Small intestine (tissue), 7 donors: ENCODE measurements at regions not wholly inside any gene's neighbourhood (a gene's known extent, or its start where the extent isn't known, plus 50 kb on each side); places are given as distances from the start of the nearest gene placed in this dataset.

Experiments
- DNase-seq, 2 donors: peaks; one replicate each; pipeline versions ENCODE4 v3.0.0 to v3.0.0-alpha.2; 2013
- FAIRE-seq: peaks from 2 replicates; lab custom pipeline; 2012; peaks lifted over from hg19 to GRCh38; lab: Jason Lieb, UNC
- H3K27ac ChIP-seq, 3 donors: one replicate each; pipeline ENCODE4 v1.5.1; 2013; ENCODE audit warnings: low read length in 2 of 3, mild to moderate bottlenecking in 2 of 3, control low read depth in 1 of 3, inconsistent platforms in 1 of 3, low read depth in 1 of 3, moderate library complexity in 1 of 3
- H3K27me3 ChIP-seq, 3 donors: one replicate each; pipeline ENCODE4 v1.6.1; 2013; ENCODE audit warnings: low read length in 3 of 3, inconsistent platforms in 1 of 3; ENCODE audit not compliant: control insufficient read depth in 3 of 3, insufficient read depth in 3 of 3
- H3K36me3 ChIP-seq, 3 donors: one replicate each; pipeline ENCODE4 v1.6.1; 2013; ENCODE audit warnings: low read length in 3 of 3, inconsistent platforms in 1 of 3, low read depth in 1 of 3, mild to moderate bottlenecking in 1 of 3, moderate library complexity in 1 of 3; ENCODE audit not compliant: control insufficient read depth in 3 of 3, insufficient read depth in 2 of 3
- H3K4me1 ChIP-seq, 3 donors: one replicate each; pipeline ENCODE4 v1.6.1; 2013; ENCODE audit warnings: low read length in 2 of 3, inconsistent platforms in 1 of 3, low read depth in 1 of 3, mild to moderate bottlenecking in 1 of 3, moderate library complexity in 1 of 3; ENCODE audit not compliant: control insufficient read depth in 3 of 3, insufficient read depth in 2 of 3
- H3K4me3 ChIP-seq, 3 donors: one replicate each; pipeline ENCODE4 v1.5.1; 2013; ENCODE audit warnings: low read length in 3 of 3, control low read depth in 1 of 3, inconsistent platforms in 1 of 3, low read depth in 1 of 3, mild to moderate bottlenecking in 1 of 3, moderate library complexity in 1 of 3
- H3K9me3 ChIP-seq, 2 donors: one replicate each; pipeline ENCODE4 v1.6.1; 2013; ENCODE audit warnings: low read depth in 1 of 2, low read length in 1 of 2; ENCODE audit not compliant: control insufficient read depth in 2 of 2, insufficient read depth in 1 of 2
- WGBS, 3 donors: extraction: QIAGEN DNeasy Blood & Tissue Kit; methylation state at CpG; one replicate each; pipeline ENCODE4 v1.1.7; 2013; 5-methylcytosine and 5-hydroxymethylcytosine counted together
- donor health status: healthy with polysubstance abuse.
- donor health status: control.
- donor health status: control.
- donor health status: Bipolar disorder and iron deficiency.
- donor health status: healthy.

DNA sequence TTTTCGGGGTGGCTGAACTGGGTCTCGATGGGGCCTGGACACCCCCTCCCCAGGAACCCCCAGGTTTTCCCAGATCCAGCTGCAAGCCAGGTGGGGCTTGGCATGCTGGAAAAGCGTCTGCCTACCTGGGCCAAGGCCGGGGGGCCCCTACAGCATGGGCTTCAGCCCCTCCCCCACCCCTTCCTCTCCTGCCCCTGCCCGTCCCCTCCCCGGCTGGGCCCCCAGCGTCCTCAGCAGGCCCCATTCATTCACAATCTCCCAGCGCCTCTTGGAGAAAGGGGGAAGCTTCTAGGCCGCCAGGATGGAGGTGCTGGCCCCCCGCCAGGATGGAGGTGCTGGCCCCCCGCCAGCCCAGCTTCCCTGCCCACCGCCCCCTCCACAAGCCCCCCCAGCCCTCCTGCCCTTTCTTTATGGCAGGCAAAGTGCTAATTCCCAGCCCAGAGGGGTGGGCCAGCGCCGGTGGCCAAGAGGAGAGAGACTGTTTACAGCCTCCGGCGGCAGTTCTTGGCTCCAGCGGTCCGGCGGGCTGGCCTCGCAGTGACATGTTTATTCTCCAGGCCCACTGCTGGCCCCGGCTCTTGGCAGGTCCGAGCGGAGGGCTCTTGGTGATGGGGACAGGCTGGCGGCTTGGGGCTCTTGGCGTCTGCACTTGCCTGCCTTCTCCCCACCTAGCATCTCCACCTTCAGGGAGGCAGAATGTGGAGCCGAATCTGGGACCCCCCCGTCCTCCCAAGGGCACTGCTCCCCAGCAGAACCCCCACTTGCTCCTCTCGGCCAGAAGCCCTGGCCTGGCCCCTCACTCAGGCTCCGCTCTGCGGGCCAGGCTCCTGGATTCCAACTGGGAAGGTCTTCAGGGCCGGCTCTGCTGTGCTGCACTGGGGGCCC, 94.4 kb upstream of the CIBAR2 start:
- peak overlapping the region in 2 of 3 donors; percentile 20 to 81 for H3K27ac ChIP-seq
- no peak for FAIRE-seq

GRCh38 chr16:85207357-85207921, 95.2 kb upstream of the CIBAR2 start:
- Histone ChIP-seq H3K4me1 (peaks cover 0 to 68% (median 2%) of the 10 kb centered on the region in 3 donors), H3K36me3 (peaks cover 0 to 65% (median 0%) of the 10 kb centered on the region in 3 donors), H3K4me3 (no peak overlapping the region), H3K27me3 (no peaks in the 10 kb centered on the region), H3K9me3 (peaks cover 0 to 18% of the 10 kb centered on the region in 2 donors), H3K27ac (peak overlapping the region in 2 of 3 donors; percentile 20 to 59)
- WGBS, 3 donors: 70 to 84% (median 84%) methylated on average over 24 of the region's 24 CpGs
- DNase-seq: no peak
- no peak for FAIRE-seq

More for the DNA sequence above, 94.4 kb upstream of the CIBAR2 start:
- peaks cover 0 to 18% of the 10 kb centered on the region in 2 donors for H3K9me3 ChIP-seq
- 21 to 30% (median 25%) methylated on average over 29 to 31 of the region's 31 CpGs for WGBS, 3 donors
- peaks cover 0 to 71% (median 2%) of the 10 kb centered on the region in 3 donors for H3K4me1 ChIP-seq
- no peaks in the 10 kb centered on the region for H3K27me3 ChIP-seq
- no peak overlapping the region for H3K4me3 ChIP-seq
- H3K36me3 ChIP-seq: peaks cover 0 to 70% (median 0%) of the 10 kb centered on the region in 3 donors
- peak in 1 of 2 donors; percentile 61 for DNase-seq

- H3K27ac ChIP-seq: no peak overlapping the region
- peaks cover 0 to 18% of the 10 kb centered on the region in 2 donors for H3K9me3 ChIP-seq
- peaks cover 0 to 61% (median 0%) of the 10 kb centered on the region in 3 donors for H3K36me3 ChIP-seq
- 88 to 92% (median 92%) methylated on average over 17 of the region's 17 CpGs for WGBS, 3 donors
- no peaks in the 10 kb centered on the region for H3K27me3 ChIP-seq
- DNase-seq (no peak), FAIRE-seq (no peak)
- H3K4me1 ChIP-seq: peaks cover 0 to 66% (median 2%) of the 10 kb centered on the region in 3 donors
- H3K4me3 ChIP-seq: no peak overlapping the region
Observed at GRCh38 chr16:85208181-85208580, 95.9 kb upstream of the CIBAR2 start.

DNA sequence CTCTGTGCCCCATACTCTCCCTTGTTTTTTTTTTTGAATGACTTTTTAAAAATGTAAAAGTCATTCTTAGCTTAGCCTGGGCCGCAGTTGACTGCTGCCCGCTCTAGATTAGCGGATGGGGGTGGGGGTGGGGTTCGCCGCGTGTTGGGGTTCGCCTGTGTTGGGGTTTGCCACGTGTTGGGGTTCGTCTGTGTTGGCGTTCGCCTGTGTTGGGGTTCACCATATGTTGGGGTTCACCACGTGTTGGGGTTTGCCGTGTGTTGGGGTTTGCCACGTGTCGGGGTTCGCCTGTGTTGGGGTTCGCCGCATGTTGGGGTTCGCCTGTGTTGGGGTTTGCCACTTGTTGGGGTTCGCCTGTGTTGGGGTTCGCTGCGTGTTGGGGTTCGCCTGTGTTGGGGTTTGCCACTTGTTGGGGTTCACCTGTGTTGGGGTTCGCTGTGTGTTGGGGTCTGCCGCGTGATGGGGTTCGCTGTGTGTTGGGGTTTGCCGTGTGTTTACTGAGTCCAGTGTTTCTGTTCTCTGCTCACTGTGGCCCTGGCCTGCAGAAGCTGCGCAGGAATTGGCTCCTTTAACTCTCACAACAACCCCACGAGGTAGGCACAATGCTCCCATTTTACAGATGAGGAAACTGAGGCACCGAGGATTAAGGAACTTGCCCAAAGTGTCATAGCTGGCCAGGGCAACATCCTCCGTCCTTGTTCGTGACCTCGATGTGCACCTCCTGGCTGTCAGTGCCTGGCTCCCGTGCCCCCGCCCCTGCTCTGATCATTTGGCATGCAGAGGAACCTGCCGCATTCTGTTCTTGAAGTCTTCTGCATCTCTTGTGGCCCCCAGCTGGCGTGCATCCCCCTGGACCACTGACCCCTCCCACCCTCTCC, 96.6 kb upstream of the CIBAR2 start:
- Histone ChIP-seq H3K27me3 (no peaks in the 10 kb centered on the region), H3K4me1 (peaks cover 0 to 67% (median 2%) of the 10 kb centered on the region in 3 donors), H3K9me3 (peaks cover 0 to 24% of the 10 kb centered on the region in 2 donors), H3K27ac (no peak overlapping the region), H3K4me3 (no peak overlapping the region), H3K36me3 (peaks cover 0 to 61% (median 0%) of the 10 kb centered on the region in 3 donors)
- no peak for DNase-seq
- WGBS, 3 donors: 91 to 95% (median 94%) methylated on average over 38 of the region's 38 CpGs
- no peak for FAIRE-seq

- no peak overlapping the region for H3K27ac ChIP-seq
- H3K4me3 ChIP-seq: no peak overlapping the region
- FAIRE-seq (no peak), DNase-seq (no peak)
- WGBS, 3 donors: 78 to 81% (median 79%) methylated on average over 17 of the region's 17 CpGs
- H3K4me1 ChIP-seq: peaks cover 0 to 68% (median 2%) of the 10 kb centered on the region in 3 donors
- peaks cover 0 to 64% (median 0%) of the 10 kb centered on the region in 3 donors for H3K36me3 ChIP-seq
- H3K27me3 ChIP-seq: no peaks in the 10 kb centered on the region
- H3K9me3 ChIP-seq: peaks cover 0 to 21% of the 10 kb centered on the region in 2 donors
Observed at GRCh38 chr16:85209526-85210121, 97.4 kb upstream of the CIBAR2 start.

DNA sequence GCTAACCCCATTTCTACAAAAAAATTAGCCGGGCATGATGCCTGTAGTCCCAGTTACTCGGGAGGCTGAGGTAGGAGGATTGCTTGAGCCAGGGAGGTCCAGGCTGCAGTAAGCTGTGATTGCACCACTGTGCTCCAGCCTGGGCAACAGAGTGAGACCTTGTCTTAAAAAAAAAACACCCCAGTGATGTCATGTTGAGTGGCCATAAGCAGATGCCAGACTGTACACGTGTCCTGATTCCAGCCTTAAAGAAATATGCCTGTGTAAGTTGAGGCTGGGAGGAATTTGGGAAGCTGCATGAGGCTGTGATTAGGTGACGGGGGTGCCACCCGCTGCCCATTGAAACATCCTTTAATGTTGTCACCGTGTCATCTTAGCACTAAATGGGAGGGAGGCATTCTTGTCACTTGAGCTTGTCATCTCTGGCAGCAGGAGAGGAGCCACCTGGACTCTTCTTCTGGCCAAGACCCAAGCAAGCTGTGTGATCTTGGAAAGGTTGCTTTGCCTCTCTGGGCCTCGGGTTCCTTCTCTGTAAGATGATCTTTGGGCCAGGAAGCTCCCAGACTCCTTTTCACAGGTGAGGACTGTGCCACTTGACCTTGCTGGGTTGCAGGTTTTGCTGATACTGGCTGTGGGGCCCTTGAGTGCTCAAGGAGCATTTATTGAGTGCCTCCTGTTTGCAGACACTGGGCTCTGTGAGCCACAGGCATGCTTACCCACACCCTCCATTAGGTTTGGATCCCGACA, 98.3 kb upstream of the CIBAR2 start:
- Histone ChIP-seq H3K36me3 (peaks cover 0 to 65% (median 0%) of the 10 kb centered on the region in 3 donors), H3K9me3 (peaks cover 0 to 19% of the 10 kb centered on the region in 2 donors), H3K27me3 (no peaks in the 10 kb centered on the region), H3K27ac (peak overlapping the region in 1 of 3 donors; percentile 30), H3K4me3 (no peak overlapping the region), H3K4me1 (peaks cover 0 to 67% (median 2%) of the 10 kb centered on the region in 3 donors)
- FAIRE-seq (no peak), DNase-seq (no peak)
- WGBS, 3 donors: 66 to 78% (median 73%) methylated on average over 8 of the region's 8 CpGs

DNA sequence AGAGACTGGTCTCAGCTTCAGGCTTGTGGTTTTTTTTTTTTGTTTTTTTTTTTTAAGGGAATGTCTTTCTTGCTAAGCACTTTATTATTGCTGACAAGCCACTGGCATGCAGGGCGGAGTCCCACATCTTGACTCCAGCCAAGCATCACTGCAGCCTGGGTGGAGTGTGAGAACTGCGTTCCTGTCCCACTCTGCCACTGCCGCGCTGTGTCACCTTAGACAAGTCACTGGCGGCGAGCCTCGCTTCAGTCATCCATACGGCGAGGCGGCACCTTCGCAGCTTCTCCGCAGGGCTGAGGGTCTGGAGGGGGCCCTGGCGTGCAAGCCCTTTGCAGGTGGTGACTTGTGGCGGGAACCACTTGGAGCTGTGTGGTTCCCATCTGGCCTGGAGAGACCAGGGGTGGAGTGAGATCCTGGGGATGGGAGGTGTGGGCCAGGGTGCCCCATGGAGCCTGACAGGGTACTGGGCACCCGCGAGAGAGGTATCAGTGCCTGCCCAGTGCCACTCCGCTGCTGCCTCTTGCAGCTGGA, 99.1 kb upstream of the CIBAR2 start:
- no peak for DNase-seq
- Histone ChIP-seq H3K4me3 (no peak overlapping the region), H3K36me3 (peaks cover 0 to 68% (median 0%) of the 10 kb centered on the region in 3 donors), H3K27ac (peak overlapping the region in 1 of 3 donors; percentile 57), H3K9me3 (peaks cover 0 to 19% of the 10 kb centered on the region in 2 donors), H3K4me1 (peaks cover 0 to 62% (median 2%) of the 10 kb centered on the region in 3 donors), H3K27me3 (no peaks in the 10 kb centered on the region)
- WGBS, 3 donors: 93 to 95% (median 94%) methylated on average over 17 of the region's 17 CpGs
- no peak for FAIRE-seq
